Heart left ventricle (tissue), 16 donors: ENCODE measurements at regions not wholly inside any gene's neighbourhood (a gene's known extent, or its start where the extent isn't known, plus 50 kb on each side); places are given as distances from the start of the nearest gene placed in this dataset.

Source experiments
- ATAC-seq, 4 donors: fragments of 200-7000 bp; cut with Tn5 transposase; one replicate each; pipeline ENCODE4 v1.9.1; 2020 to 2022; ENCODE audit warnings: moderate library complexity in 4 of 4, mild to moderate bottlenecking in 3 of 4, moderate number of reproducible peaks in 1 of 4
- DNase-seq, 5 donors: peaks; one replicate each; pipeline ENCODE4 v3.0.0-alpha.2; 2020
- H3K27ac ChIP-seq, 12 donors: fragments of 200-600 bp; sonication (generic) in 4 of 12; one replicate each; pipeline versions ENCODE4 v1.5.0 to v1.8.0; 2016 to 2022; ENCODE audit warnings: mild to moderate bottlenecking in 2 of 12
- H3K27me3 ChIP-seq, 9 donors: fragments of 200-600 bp; sonication (generic) in 2 of 9; one replicate each; pipeline versions ENCODE4 v1.5.1 to v1.8.0; 2016 to 2022; ENCODE audit warnings: mild to moderate bottlenecking in 3 of 9
- H3K36me3 ChIP-seq, 9 donors: fragments of 200-600 bp; sonication (generic) in 2 of 9; one replicate each; pipeline versions ENCODE4 v1.5.0 to v1.8.0; 2018 to 2022; ENCODE audit warnings: mild to moderate bottlenecking in 2 of 9
- H3K4me1 ChIP-seq, 12 donors: fragments of 200-600 bp; sonication (generic) in 4 of 12; one replicate each; pipeline versions ENCODE4 v1.5.0 to v1.8.0; 2016 to 2022; ENCODE audit warnings: mild to moderate bottlenecking in 3 of 12
- H3K4me3 ChIP-seq, 12 donors: fragments of 200-600 bp; sonication (generic) in 4 of 12; one replicate each; pipeline versions ENCODE4 v1.5.0 to v1.8.0; 2017 to 2022; ENCODE audit warnings: mild to moderate bottlenecking in 9 of 12, moderate library complexity in 4 of 12
- H3K9me3 ChIP-seq, 12 donors: fragments of 200-600 bp; sonication (generic) in 4 of 12; one replicate each; pipeline versions ENCODE4 v1.5.0 to v1.8.0; 2016 to 2022; ENCODE audit warnings: mild to moderate bottlenecking in 1 of 12
- POLR2A ChIP-seq, 2 donors: fragments of 450-650 bp; IDR thresholded peaks; one replicate each; pipeline ENCODE4 v1.6.1; 2017; ENCODE audit warnings: antibody characterized with exemption in 2 of 2, mild to moderate bottlenecking in 2 of 2, moderate library complexity in 2 of 2
- WGBS, 4 donors: extraction: QIAGEN DNeasy Blood & Tissue Kit in 2 of 4; methylation state at CpG; one replicate each; pipeline versions ENCODE4 v1.1.5 to v1.1.7; 2013 to 2018; 5-methylcytosine and 5-hydroxymethylcytosine counted together
- intact Hi-C, 10 donors: fragments of 100-400 bp; cut with DNase I; formaldehyde crosslinking; loops; one replicate each; pipeline versions ENCODE4 v1.11.1 to v1.14.2; 2022
- TF ChIP-seq, protein P1 (sequence below), 12 donors: fragments of 200-600 bp; sonication (generic) in 4 of 12; IDR thresholded peaks; one replicate each; pipeline versions ENCODE4 v1.5.0 to v1.8.0; 2018 to 2022; ENCODE audit warnings: antibody characterized with exemption in 12 of 12, mild to moderate bottlenecking in 5 of 12
- donor health status: ischemic (EF 13 %, LVEDD 7.1; RV severe dilation, severe dysfunction).
- donor health status: healthy with polysubstance abuse.
- donor health status: DM: no; HTN: yes; CAD: no.
- donor health status: DM: no; HTN: no; CAD: no.
- donor health status: ischemic (EF 25% LVEDD 6.9; RV normal size, moderate dysfunction).
- donor health status: ischemic (EF 25% LVEDD 5.7; RV mildly dilated, moderate dysfunction).
- donor health status: healthy.
- donor health status: DM: yes; HTN: yes; CAD: no.
- donor health status: ischemic (EF 35%, LVEDD 5.7; RV mildly dilated, moderate dysfunction).
- donor health status: nonischemic (EF 11% LVEDD 7.7; RV severe dilation, severe dysfunction).
- donor health status: DM: yes; HTN: yes; CAD: no.
- donor health status: PGD.
- donor health status: ischemic (EF 29% LVEDD 5.4; RV normal size, mild dysfunction).
- donor health status: nonischemic (EF 23%, LVEDD 6.1; RV moderate dilation, normal function).

DNA sequence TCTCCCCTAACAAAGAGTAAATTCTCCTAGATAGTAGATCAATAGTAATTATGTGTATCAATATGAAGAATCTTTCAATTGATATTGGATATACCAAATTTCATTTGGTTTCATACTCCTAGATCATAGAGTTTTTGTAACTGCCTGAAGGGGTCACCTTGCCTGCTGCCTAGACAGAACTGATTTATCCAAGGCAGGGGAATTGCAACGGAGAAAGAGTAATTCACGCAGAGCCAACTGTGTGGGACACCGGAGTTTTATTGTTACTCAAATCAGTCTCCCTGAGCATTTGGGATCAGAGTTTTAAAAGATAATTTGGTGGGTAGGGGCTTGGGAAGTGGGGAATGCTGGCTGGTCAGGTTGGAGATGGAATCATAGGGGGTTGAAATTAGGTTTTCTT lies 92.2 kb upstream of the SLC8A1 start:
- H3K9me3 ChIP-seq = no peaks in the 10 kb centered on the region
- no peaks in the 10 kb centered on the region for H3K27me3 ChIP-seq
- DNase-seq = no peak
- H3K4me1 ChIP-seq = peaks cover 0 to 11% (median 0%) of the 10 kb centered on the region in 12 donors
- WGBS, 4 donors = 84 to 95% (median 86%) methylated on average over 3 of the region's 3 CpGs
- H3K4me3 ChIP-seq = no peak overlapping the region
- intact Hi-C loops = no loop called here
- H3K27ac ChIP-seq = no peak overlapping the region
- TF ChIP-seq, protein P1, sequence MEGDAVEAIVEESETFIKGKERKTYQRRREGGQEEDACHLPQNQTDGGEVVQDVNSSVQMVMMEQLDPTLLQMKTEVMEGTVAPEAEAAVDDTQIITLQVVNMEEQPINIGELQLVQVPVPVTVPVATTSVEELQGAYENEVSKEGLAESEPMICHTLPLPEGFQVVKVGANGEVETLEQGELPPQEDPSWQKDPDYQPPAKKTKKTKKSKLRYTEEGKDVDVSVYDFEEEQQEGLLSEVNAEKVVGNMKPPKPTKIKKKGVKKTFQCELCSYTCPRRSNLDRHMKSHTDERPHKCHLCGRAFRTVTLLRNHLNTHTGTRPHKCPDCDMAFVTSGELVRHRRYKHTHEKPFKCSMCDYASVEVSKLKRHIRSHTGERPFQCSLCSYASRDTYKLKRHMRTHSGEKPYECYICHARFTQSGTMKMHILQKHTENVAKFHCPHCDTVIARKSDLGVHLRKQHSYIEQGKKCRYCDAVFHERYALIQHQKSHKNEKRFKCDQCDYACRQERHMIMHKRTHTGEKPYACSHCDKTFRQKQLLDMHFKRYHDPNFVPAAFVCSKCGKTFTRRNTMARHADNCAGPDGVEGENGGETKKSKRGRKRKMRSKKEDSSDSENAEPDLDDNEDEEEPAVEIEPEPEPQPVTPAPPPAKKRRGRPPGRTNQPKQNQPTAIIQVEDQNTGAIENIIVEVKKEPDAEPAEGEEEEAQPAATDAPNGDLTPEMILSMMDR (IDR thresholded peaks at IDR 0.05) = no peak
- TF ChIP-seq POLR2A (IDR thresholded peaks at IDR 0.05) = no peak
- no peak for ATAC-seq
- H3K36me3 ChIP-seq = no peaks in the 10 kb centered on the region

GRCh38 chr2:40545645-40546044 lies 93.8 kb upstream of the SLC8A1 start:
- DNase-seq = no peak
- Histone ChIP-seq H3K4me3 (no peak overlapping the region), H3K9me3 (no peaks in the 10 kb centered on the region), H3K4me1 (peaks cover 0 to 9% (median 0%) of the 10 kb centered on the region in 12 donors), H3K27ac (no peak overlapping the region), H3K27me3 (no peaks in the 10 kb centered on the region), H3K36me3 (no peaks in the 10 kb centered on the region)
- TF ChIP-seq, protein P1 (IDR thresholded peaks at IDR 0.05) = no peak
- no peak for TF ChIP-seq POLR2A (IDR thresholded peaks at IDR 0.05)
- no peak for ATAC-seq
- WGBS, 4 donors = 72 to 81% (median 76%) methylated on average over 4 of the region's 4 CpGs
- intact Hi-C loops = no loop called here

DNA sequence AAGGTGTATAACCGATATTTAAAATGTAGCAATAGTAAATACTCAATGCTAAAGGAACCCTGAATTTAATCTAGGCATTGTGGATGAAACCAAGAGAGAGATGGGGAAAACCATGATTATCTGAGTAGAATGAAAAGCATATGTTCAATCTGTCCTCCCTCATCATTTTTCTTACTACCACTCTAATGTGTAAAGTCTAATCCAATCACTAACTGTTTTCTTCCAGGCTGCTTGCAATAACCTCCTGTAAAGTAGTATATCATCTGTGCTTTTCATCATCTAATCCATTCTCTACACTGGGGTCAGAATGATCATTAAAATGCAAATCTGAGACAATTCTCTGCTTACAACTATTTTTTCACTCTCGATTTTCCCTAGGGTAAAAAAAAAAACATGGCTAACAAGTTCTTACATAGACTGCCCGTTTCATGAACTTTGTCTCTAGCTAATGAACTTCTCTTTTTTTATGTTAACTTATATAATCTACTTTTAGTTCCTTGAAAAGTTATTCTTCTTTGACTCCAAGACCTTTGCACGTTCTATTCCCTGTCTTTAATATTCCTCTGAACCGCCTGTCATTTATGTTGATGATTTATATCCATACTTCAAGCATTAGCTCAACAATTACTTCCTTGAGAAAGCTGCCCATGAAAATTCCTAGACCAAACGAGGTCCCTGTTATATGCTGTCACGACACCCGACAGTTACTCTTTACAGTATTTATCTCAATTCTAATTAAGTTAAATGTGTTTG lies 94.7 kb upstream of the SLC8A1 start:
- no peak for ATAC-seq
- intact Hi-C loops = no loop called here
- Histone ChIP-seq H3K27me3 (no peaks in the 10 kb centered on the region), H3K4me3 (no peak overlapping the region), H3K9me3 (no peaks in the 10 kb centered on the region), H3K36me3 (no peaks in the 10 kb centered on the region), H3K27ac (no peak overlapping the region), H3K4me1 (peaks cover 0 to 12% (median 0%) of the 10 kb centered on the region in 12 donors)
- 77 to 83% (median 80%) methylated on average over 8 of the region's 8 CpGs for WGBS, 4 donors
- no peak for TF ChIP-seq POLR2A (IDR thresholded peaks at IDR 0.05)
- TF ChIP-seq, protein P1 (IDR thresholded peaks at IDR 0.05) = no peak
- DNase-seq = no peak

GRCh38 chr2:40548521-40548920 lies 96.6 kb upstream of the SLC8A1 start:
- no peak overlapping the region for H3K27ac ChIP-seq
- no peak for ATAC-seq
- H3K4me3 ChIP-seq = no peak overlapping the region
- WGBS, 4 donors = 92 to 98% (median 97%) methylated on average over 1 of the region's 1 CpG
- peaks cover 0 to 12% (median 0%) of the 10 kb centered on the region in 12 donors for H3K4me1 ChIP-seq
- intact Hi-C loops = no loop called here
- TF ChIP-seq POLR2A (IDR thresholded peaks at IDR 0.05) = no peak
- TF ChIP-seq, protein P1 (IDR thresholded peaks at IDR 0.05) = no peak
- no peak for DNase-seq
- no peaks in the 10 kb centered on the region for H3K9me3 ChIP-seq
- H3K36me3 ChIP-seq = no peaks in the 10 kb centered on the region
- no peaks in the 10 kb centered on the region for H3K27me3 ChIP-seq
